GM19238 (cell line): ENCODE measurements at regions not wholly inside any gene's neighbourhood (a gene's known extent, or its start where the extent isn't known, plus 50 kb on each side); places are given as distances from the start of the nearest gene placed in this dataset.

ENCODE experiments used
- DNase-seq: peaks from one replicate; pipeline ENCODE4 v3.0.0; 2011; ENCODE audit warnings: low spot score; ENCODE audit not compliant: insufficient read length

- DNase-seq = no peak
Observed at GRCh38 chr14:100467046-100467750, 120.0 kb downstream of the BEGAIN start.

GRCh38 chr14:100467939-100468338, 119.3 kb downstream of the BEGAIN start:
- DNase-seq = no peak

GRCh38 chr14:100468557-100468956, 118.7 kb downstream of the BEGAIN start:
- no peak for DNase-seq

DNA sequence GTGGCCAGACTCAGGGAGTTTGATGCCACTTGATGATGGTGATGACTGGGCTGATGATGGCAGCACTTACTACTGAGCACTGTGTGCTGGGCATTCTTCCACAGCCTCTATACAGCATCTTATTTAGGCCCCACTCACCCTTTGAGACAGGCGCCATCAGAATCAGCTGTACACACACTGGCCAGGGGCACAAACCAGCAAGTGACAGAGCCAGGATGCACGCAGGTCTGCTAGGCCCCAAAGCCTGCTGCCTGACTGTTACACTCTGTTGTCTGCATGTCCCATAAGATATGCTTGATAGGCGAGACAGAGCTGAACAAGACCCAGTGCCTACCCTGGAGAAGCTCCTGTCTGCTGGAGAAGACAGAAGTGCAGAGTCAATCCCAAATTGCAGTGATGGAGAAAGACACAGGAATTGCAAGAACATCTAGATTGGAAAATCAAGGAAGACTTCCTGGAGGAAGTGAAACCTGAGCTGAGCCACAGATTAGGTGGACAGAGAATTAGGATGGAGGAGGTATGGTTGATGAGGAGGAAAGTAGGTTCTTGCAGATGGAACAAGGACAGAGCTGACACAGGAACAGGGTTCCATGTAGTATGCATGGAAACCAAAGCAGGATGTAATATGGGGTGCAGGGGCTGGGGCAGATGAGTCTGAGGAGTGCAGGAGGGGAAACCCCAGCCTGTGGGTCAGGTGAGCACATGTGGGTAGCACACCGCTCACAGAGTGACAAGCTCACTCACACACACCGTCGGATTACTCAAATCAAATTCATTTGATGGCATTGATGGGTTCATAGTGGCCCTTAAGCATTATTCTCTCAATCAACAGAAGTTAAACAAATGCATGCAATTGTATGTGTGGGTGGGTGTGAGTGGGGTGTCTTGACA, 117.3 kb downstream of the BEGAIN start:
- DNase-seq = no peak

DNA sequence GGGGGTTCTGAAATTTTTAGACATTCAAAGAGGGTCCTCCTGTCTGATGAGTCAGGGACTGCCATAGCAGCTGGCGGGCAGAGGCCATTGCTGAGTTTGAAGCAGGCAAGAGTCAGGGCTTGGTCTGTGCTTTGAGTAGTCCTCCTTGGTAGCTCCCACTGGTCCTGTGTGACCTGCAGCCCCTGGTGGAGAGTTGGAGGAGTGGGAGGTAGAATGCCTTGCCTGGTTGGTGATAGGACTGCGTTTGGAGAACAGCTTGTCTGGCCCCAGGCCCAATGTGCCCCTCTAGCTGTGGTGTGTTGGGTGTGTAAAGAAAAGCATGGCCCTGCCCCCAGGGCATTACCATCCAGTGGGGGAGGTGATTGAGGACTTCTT, 116.7 kb downstream of the BEGAIN start:
- no peak for DNase-seq

DNA sequence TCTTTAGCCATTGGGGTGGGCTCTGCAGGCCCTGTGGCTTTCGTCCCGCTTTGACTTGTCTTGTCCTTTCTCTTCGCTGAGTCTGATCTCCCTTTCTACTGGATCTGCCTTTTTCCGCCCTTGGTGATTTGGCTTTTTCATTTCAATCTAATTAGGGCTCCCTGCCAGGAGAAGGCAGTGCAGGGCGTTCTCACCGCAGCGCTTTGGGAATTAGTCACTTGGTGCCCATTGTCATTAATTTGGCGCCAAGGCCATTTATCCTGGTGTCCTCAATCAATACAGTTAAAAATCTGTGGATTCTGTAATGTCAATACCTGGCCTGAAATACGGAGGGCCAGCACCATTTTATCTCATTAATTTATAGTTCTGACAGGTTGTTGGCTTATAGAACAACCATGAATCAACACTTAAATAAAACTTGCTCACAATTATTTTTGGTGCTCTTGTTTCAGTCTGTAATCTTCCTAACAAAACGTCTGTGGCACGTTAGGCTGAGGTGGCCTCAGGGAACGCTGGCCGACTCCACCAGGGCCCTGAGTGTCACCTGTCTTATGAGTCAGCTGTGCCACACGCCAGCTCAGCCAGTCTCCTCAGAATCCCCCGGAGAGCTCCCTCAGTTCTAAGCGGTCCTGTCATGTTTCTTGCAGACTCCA, 115.7 kb downstream of the BEGAIN start:
- DNase-seq = no peak

GRCh38 chr14:100472094-100472455, 115.1 kb downstream of the BEGAIN start:
- no peak for DNase-seq

- DNase-seq = no peak
Observed at GRCh38 chr14:100472491-100472890, 114.7 kb downstream of the BEGAIN start.

- no peak for DNase-seq
Observed at GRCh38 chr14:100473249-100473648, 114.0 kb downstream of the BEGAIN start.

- no peak for DNase-seq
Observed at GRCh38 chr14:100474196-100474595, 113.0 kb downstream of the BEGAIN start.

DNA sequence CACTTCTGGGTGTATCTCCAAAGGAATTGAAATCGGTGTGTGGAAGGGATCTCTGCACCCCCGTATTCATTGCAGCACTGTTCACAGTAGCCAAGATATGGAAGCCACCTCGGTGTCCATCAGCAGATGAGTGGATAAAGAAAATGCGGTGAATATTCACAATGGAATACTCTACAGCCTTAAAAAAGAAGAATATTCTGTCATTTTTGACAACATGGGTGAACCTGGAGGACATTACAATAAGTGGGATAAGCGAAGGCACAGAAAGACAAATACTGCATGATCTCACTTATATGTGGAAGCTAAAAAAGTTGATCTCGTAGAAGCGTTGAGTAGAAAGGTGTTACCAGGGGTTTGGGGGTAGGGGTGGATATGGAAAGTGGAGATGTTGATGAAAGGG, 111.9 kb downstream of the BEGAIN start:
- DNase-seq = no peak

GRCh38 chr14:100476012-100476822, 111.0 kb downstream of the BEGAIN start:
- DNase-seq = no peak

- no peak for DNase-seq
Observed at GRCh38 chr14:100484531-100485267, 102.5 kb downstream of the BEGAIN start.

DNA sequence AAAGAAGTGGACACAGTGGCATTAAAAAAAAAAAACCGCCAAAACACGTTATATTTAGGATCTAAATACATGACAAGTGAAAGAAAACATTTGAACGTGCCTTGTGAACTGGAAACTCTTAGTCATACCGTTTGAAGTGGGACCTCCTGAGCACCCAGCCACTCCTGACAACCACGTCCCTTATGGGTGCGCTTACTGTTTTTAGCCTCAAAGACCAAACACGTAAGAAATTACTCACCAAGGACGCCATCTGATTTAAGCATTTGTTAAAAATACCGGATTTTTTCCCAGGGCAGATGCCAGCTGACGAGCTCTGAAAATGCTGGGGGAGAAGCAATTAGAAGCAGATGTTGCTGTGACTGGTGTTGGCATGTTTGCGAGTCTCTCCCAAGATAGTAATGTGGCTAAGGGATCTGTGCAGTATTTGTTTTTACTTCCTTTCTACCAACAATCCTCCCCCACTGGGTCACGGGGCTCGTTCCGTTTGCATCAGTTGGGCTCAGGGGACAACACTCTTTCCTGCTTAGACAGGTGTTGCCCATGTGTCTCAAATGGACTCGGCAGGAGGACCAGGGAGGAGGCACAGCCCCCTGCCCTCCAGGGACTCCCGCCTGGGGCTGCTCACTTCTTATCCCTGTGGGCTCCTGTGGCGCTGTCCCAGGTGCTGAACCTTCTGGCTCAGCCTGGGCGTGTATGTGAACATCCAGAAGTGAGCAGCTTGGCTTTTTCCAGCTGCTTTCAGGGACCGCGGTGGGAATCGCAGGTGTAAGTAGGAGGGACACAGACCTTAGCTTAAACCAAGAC, 101.0 kb downstream of the BEGAIN start:
- DNase-seq = peak; percentile 53
